Osteocyte (in vitro differentiated cells): ENCODE measurements at regions not wholly inside any gene's neighbourhood (a gene's known extent, or its start where the extent isn't known, plus 50 kb on each side); places are given as distances from the start of the nearest gene placed in this dataset.

Source experiments
- DNase-seq: peaks from one replicate; pipeline ENCODE4 v3.0.0; 2021; ENCODE audit warnings: mixed read lengths; ENCODE audit not compliant: unreplicated experiment; ENCODE audit errors: extremely low spot score
- H3K27ac Mint-ChIP-seq: one replicate; pipeline ENCODE4 v1.8.0; 2021; ENCODE audit warnings: mild to moderate bottlenecking, mixed read lengths; ENCODE audit not compliant: unreplicated experiment
- H3K27me3 Mint-ChIP-seq: one replicate; pipeline ENCODE4 v1.8.0; 2021; ENCODE audit warnings: mixed read lengths; ENCODE audit not compliant: unreplicated experiment
- H3K36me3 Mint-ChIP-seq: one replicate; pipeline ENCODE4 v1.8.0; 2021; ENCODE audit warnings: mixed read lengths; ENCODE audit not compliant: unreplicated experiment
- H3K4me1 Mint-ChIP-seq: one replicate; pipeline ENCODE4 v1.8.0; 2021; ENCODE audit warnings: mixed read lengths; ENCODE audit not compliant: unreplicated experiment
- H3K4me3 Mint-ChIP-seq: one replicate; pipeline ENCODE4 v1.8.0; 2021; ENCODE audit warnings: mild to moderate bottlenecking, moderate library complexity, mixed read lengths; ENCODE audit not compliant: unreplicated experiment
- H3K9me3 Mint-ChIP-seq: one replicate; pipeline ENCODE4 v1.8.0; 2021; ENCODE audit warnings: mixed read lengths; ENCODE audit not compliant: unreplicated experiment
- TF ChIP-seq, protein P1 (sequence below): fragments of 200-600 bp; sonication (generic); IDR thresholded peaks from 2 replicates; pipeline ENCODE4 v1.5.0; 2021; ENCODE audit warnings: antibody characterized with exemption, mild to moderate bottlenecking, moderate library complexity

GRCh38 chr20:40942006-40942405 is 86.6 kb upstream of the TOP1 start:
- Mint-ChIP-seq H3K27ac (no peak overlapping the region), H3K27me3 (peaks cover 39% of the 10 kb centered on the region), H3K9me3 (no peaks in the 10 kb centered on the region), H3K36me3 (no peaks in the 10 kb centered on the region), H3K4me3 (no peak overlapping the region), H3K4me1 (no peaks in the 10 kb centered on the region)
- TF ChIP-seq, protein P1, sequence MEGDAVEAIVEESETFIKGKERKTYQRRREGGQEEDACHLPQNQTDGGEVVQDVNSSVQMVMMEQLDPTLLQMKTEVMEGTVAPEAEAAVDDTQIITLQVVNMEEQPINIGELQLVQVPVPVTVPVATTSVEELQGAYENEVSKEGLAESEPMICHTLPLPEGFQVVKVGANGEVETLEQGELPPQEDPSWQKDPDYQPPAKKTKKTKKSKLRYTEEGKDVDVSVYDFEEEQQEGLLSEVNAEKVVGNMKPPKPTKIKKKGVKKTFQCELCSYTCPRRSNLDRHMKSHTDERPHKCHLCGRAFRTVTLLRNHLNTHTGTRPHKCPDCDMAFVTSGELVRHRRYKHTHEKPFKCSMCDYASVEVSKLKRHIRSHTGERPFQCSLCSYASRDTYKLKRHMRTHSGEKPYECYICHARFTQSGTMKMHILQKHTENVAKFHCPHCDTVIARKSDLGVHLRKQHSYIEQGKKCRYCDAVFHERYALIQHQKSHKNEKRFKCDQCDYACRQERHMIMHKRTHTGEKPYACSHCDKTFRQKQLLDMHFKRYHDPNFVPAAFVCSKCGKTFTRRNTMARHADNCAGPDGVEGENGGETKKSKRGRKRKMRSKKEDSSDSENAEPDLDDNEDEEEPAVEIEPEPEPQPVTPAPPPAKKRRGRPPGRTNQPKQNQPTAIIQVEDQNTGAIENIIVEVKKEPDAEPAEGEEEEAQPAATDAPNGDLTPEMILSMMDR, result no peak
- DNase-seq, result no peak

- H3K27me3 Mint-ChIP-seq, result peaks cover 35% of the 10 kb centered on the region
- H3K9me3 Mint-ChIP-seq, result no peaks in the 10 kb centered on the region
- H3K36me3 Mint-ChIP-seq, result no peaks in the 10 kb centered on the region
- H3K27ac Mint-ChIP-seq, result no peak overlapping the region
- no peak overlapping the region for H3K4me3 Mint-ChIP-seq
- no peak for DNase-seq
- H3K4me1 Mint-ChIP-seq, result no peaks in the 10 kb centered on the region
- TF ChIP-seq, protein P1, result no peak
These were observed 85.8 kb upstream of the TOP1 start for GRCh38 chr20:40942775-40943174.

- TF ChIP-seq, protein P1, result no peak
- Mint-ChIP-seq H3K36me3 (no peaks in the 10 kb centered on the region), H3K9me3 (no peaks in the 10 kb centered on the region), H3K27me3 (peaks cover 31% of the 10 kb centered on the region), H3K4me3 (no peak overlapping the region), H3K27ac (no peak overlapping the region), H3K4me1 (no peaks in the 10 kb centered on the region)
- no peak for DNase-seq
These were observed 85.0 kb upstream of the TOP1 start for GRCh38 chr20:40943591-40943990.

DNA sequence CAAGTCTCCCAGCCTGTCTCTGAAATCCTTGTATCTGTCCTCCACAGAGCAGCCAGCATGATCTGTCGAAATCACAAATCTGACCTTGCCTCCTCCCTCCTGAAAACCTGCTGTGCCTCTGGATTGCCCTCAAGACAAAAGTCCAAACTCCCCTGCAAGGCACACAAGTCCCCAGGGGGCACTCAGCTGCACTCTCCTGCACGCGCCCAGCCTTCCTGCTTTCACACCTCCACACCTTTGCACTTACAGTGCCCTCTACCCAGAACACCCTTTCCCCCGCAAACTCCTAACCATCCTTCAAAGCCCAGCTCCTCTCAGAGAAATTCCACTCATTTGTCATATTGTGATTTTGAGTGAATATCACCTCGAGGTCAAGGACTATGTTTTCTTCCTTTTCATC is 83.4 kb upstream of the TOP1 start:
- DNase-seq, result no peak
- TF ChIP-seq, protein P1, result no peak
- Mint-ChIP-seq H3K27ac (no peak overlapping the region), H3K27me3 (peaks cover 36% of the 10 kb centered on the region), H3K4me3 (no peak overlapping the region), H3K4me1 (no peaks in the 10 kb centered on the region), H3K9me3 (no peaks in the 10 kb centered on the region), H3K36me3 (no peaks in the 10 kb centered on the region)

- TF ChIP-seq, protein P1, result peak; percentile 71
- no peak for DNase-seq
- Mint-ChIP-seq H3K27me3 (peaks cover 40% of the 10 kb centered on the region), H3K4me3 (no peak overlapping the region), H3K9me3 (no peaks in the 10 kb centered on the region), H3K27ac (no peak overlapping the region), H3K4me1 (no peaks in the 10 kb centered on the region), H3K36me3 (no peaks in the 10 kb centered on the region)
These were observed 82.7 kb upstream of the TOP1 start for GRCh38 chr20:40945754-40946450.
